Muscle of arm (tissue), 1 donor: ENCODE measurements at regions not wholly inside any gene's neighbourhood (a gene's known extent, or its start where the extent isn't known, plus 50 kb on each side); places are given as distances from the start of the nearest gene placed in this dataset.

ENCODE experiments used
- DNase-seq: peaks from one replicate; pipeline ENCODE4 v3.0.0-alpha.2; 2013

DNA sequence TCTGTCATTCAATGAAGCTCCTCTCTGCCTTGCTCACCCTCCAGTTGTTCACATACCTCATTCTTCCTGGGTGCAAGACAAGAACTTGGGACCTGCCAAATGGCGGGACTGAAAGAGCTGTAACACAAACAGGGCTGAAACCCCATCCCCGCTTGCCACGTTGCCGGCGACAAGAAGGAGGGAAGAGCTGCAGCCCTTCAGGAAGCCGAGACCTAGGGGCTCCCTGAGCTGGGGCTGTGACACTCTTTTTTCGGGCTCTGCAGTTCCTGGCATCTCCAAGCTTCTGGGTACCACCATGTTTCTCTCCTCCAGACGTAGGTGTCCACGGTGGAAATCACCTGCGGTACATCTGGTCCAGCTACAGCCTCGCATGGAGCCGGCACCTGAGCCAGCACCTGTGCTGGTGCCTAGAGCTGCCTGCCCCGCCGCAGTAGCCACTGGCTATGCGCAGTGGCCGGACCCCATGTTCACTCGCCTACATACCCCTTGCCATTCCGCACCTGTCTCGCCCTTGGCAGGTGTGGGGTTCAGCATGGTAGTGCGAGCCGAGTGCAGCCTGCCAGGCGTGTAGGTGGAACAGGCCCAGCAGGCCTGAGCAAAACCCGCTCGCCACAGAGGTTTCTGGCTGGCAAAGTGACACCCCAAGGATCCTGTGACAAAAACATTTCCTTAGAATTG, 367.0 kb upstream of the NEGR1 start:
- DNase-seq = no peak

DNA sequence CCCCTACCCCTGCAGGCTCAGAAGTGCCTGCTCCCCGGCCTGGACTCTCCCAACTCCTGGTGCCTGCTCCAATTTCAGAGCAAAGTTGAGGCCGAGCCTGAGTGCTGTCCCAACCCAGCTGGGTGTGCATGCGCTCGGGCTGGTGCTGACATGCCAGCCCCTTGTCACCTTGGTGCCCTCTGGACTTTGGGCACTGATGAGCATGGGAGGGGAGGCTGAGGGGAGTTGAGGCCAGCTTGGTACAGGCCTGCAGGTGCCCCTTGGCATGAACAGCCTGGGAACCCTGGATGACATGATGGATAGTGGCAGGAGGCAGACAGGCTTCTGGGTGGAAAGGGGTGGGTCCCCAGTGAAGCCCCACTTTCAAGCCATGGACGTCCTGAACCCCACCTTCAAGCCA, 366.1 kb upstream of the NEGR1 start:
- DNase-seq = no peak

DNA sequence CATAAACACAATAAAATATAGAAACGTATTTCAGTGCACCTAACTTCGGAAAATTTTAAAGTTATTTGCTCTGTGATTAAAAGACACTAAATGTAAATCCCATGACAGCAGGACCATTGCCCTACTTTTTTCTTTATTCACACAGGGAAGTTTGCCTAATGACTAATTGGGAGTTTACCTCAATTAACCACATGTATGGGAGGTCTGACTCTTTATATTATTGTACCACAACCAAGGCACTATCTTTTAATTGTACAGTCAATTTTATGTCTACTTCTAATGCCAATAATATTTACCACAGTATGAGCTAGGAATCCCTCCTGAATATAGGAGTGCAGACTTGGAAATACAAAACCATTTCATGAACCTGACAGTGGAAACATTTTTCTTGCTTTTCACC, 360.8 kb upstream of the NEGR1 start:
- DNase-seq = no peak

DNA sequence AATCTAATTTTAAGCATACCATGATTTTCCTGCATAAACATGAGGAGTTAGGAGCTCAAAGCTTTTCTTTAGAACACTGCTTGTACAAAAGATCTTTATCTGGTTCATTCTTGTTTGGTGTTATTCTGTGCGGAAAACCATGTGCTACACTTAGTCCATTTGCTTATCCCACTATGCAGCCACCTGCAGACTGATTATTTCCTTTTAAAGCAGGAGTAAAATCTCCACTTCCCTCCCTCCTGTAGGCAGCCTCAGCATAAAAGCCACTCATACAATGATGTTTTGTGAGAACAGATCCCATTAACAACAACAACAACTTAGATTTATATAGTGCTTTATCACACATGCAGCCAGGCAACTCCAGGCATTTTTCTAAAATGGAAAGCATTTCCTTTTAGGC, 355.3 kb upstream of the NEGR1 start:
- DNase-seq = no peak

DNA sequence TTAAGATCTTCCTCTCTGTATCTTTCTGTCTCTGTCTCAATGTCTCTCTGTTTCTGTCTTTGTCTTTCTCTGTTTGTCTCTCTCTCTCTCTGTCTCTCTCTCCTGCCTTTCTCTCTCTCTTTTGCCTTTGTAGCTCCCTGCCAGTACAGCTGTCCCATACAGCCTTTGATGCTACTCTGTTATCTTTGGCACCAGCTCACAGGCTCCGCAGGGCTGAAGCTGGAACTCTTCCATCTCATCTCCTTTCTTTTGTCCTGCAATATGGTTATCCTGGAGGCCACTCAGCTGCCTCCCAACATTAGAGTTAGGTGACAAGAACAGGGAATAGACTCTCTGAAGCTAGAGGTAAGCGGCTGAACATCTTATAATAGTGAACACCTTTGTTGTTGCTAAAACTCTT, 354.3 kb upstream of the NEGR1 start:
- DNase-seq = no peak

DNA sequence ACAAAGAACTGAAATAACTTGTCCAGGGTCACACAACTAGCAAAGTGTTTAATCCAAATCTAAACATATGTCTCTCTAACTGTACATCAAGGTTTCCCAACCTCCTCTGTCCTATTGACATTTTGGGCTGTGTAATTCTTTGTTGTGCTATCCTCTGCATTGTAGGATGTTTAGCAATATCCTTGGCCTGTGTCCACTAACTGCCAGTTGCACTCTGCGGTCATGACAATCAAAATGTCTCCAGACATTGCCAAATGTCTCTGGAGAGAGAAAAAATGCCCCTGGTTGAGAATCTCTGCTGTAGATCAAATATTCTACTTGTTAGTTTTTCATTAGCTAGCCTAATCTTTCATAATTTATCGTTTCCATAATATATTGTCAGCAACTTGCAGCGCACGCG, 353.4 kb upstream of the NEGR1 start:
- no peak for DNase-seq

- DNase-seq = no peak
Observed at GRCh38 chr1:72634946-72635345, 352.6 kb upstream of the NEGR1 start.

- no peak for DNase-seq
Observed at GRCh38 chr1:72631449-72631848, 349.1 kb upstream of the NEGR1 start.

- DNase-seq = peak; percentile 23
Observed at GRCh38 chr1:72623299-72623708, 341.0 kb upstream of the NEGR1 start.

GRCh38 chr1:72620453-72620852, 338.1 kb upstream of the NEGR1 start:
- no peak for DNase-seq

DNA sequence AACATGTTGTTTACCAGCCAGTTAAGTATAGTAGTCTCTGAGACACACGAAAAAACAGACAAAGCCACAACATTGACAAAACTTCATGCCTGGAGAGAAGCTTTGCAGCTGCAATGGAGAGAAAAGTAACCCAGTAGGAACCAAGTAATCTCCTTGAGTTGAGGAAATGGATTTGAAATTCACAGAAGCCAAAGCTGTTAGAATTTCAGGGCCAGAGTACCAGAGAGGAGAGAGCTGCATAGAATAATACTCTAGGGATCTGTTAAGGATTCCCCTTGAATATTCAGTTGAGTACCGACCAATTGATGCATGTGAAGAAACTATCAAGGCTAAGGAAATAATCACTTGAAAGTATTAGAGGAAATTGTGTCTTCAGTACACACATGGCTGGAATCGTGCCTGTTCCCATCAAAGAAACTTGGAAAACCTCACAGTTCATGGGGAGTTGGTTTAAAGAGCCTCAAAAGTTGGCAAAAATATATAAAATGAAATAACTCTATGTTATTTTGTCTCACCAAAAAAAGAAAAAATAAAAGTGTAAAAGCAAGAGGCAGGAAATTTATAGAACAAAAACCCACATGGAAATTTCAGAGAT, 324.0 kb upstream of the NEGR1 start:
- DNase-seq = peak; percentile 30

- no peak for DNase-seq
Observed at GRCh38 chr1:72601035-72601674, 318.8 kb upstream of the NEGR1 start.

GRCh38 chr1:72586023-72586685, 303.8 kb upstream of the NEGR1 start:
- DNase-seq = no peak

DNA sequence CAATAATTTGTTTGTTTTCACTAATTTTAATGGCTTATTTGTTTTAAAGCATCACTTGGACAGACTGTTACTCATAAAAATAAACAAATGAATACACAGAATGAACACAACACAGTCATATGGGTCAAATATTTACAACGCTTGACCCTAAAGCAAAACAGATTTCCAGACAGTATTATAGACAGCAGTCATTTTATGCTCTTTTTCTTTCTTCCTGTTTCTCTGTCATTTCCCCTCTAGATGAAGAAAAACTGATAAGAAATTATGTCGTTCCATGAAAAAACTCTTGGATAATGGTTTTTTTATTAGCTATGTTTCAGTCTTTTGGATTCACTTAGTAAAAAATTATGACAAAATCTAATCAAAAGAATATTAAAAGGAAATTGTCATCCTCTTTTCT, 297.3 kb upstream of the NEGR1 start:
- DNase-seq = no peak

- no peak for DNase-seq
Observed at GRCh38 chr1:72570815-72571214, 288.5 kb upstream of the NEGR1 start.

- no peak for DNase-seq
Observed at GRCh38 chr1:72568113-72568512, 285.8 kb upstream of the NEGR1 start.

- DNase-seq = peak; percentile 60
Observed at GRCh38 chr1:72567521-72567920, 285.2 kb upstream of the NEGR1 start.

- DNase-seq = no peak
Observed at GRCh38 chr1:72564749-72565148, 282.4 kb upstream of the NEGR1 start.

DNA sequence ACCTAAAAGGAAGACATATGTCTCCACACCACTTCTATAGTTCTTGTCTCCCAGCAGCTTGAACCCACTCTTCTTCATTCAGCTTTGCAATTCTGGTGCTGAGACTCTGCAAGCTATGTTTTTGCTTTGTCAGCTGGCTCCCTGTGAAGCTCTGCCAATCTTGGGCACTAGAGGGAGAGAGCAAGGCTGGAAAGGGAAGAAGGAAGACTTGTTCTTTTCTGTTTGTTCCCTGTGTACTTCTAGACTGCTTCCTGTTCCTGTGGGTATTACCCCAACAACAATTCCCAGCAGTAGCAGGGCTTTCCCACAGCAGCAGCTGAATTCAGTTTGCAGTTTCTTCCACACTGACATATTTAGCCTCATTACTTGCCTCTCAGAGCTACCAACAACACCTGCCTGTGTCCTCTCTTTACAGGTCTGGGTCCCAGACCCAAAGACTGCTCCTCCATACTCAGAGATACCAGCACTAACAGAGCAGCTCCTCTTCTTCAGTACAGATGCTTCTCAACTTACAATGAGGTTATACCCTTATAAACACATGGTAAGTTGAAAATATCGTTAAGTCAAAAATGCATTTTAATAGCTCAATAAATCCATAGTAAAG, 275.2 kb upstream of the NEGR1 start:
- DNase-seq = no peak

DNA sequence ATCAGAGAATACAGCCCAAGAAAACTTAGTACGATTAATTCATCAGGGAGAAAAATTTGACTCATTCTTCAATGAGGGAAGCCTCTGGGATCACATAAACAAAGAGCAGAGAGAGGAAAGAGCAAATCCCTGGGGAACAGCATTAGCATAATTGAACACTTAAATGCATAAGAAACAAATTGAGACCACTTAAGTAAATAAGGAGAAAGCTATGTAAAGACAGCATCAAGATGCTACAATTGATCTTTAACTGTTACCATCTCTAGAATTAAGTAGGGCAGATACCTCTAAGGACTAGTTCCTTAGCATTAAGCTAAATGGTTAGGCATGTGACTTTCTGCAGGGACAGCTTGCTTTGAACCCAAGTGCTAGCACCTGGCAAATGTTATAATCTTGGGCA, 265.1 kb upstream of the NEGR1 start:
- no peak for DNase-seq

- DNase-seq = no peak
Observed at GRCh38 chr1:72540674-72541073, 258.3 kb upstream of the NEGR1 start.

DNA sequence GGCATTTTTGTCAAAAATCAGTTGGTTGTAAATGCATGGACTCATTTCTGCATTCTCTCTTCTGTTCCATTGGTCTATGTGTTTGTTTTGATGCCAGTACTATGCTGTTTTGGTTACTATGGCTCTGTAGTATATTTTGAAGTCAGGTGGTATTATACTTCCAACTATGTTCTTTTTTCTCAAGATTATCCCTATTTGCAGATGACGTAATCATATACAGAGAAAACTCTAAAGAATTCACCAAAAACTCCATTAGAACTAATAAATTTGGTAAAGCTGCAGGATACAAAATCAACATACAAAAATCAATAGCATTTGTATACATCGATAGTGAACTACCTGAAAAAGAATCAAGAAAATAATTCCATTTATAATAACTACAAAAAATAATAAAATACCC, 253.1 kb upstream of the NEGR1 start:
- DNase-seq = no peak

GRCh38 chr1:72530646-72531045, 248.3 kb upstream of the NEGR1 start:
- DNase-seq = no peak
